A172 (cell line): ENCODE measurements at regions not wholly inside any gene's neighbourhood (a gene's known extent, or its start where the extent isn't known, plus 50 kb on each side); places are given as distances from the start of the nearest gene placed in this dataset.
"Not testable (repeated sequence)": the region's sequence is repeated elsewhere in the genome, so short reads cannot be mapped to it uniquely, and the experiment has no call there.

Source experiments
- DNase-seq: peaks from one replicate; pipeline ENCODE4 v3.0.0-alpha.2; 2015; ENCODE audit warnings: low spot score

DNA sequence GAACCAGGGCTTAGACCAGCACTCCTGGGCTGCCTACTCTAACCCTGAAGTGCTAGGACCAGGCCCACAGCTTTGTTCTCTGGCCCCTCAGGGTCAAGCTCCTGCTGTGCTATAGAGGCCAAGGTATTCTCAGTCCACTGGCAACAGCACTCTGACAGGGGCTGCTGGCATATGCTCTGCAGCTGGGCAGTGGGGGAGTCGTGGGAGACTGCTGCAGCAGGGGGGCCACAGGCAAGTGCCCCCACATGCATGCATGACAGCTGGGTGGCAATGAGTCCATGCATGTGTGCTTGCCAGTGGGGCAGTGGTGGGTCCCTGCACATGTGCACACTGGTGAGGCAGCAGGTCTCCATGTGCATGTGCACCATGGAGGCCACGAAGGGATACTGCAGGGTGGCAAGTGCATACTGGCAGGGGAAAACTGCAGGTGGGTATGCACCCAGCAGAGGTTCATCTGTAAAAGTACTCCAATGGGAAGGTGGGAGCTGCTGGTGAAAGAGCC is 364.9 kb upstream of the IRAK1BP1 start:
- DNase-seq: no peak

DNA sequence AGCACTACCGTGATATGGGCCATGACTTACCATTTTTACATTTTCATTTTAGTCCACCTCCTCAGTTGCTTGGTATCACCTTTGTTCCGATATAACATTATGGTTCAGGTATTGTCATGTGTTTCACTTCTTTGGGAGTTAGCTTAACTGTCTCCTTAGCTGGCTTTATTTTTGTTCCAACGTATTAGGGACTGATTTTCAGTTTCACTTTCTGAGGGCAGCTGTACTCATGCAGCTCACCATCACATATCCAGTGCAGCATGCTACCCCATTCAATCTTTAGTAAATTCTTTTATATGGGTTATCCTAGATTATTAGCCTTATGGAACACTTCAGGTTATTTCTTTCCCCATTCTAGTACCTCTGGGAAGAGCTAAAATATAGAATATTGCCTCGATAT is 362.2 kb upstream of the IRAK1BP1 start:
- DNase-seq: peak; percentile 11

DNA sequence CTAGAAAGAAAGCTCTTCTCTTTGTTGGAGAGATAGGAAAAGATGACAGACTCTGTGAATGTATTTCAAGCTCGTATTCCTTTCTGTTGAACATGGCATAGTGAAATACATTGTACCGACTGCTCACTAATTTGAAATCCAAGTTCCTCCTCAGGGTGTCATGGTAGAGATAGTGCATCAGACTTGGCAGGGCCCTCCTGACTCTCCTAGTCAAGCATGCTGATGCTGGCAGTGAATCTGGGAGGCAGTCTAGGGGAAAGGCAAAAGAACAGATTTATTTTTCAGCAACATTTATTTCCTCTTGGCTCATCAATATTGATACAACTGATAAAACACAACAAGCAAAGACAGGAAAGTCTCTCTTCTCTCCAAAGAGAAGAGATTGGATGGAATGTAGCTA is 356.3 kb upstream of the IRAK1BP1 start:
- DNase-seq: no peak

DNA sequence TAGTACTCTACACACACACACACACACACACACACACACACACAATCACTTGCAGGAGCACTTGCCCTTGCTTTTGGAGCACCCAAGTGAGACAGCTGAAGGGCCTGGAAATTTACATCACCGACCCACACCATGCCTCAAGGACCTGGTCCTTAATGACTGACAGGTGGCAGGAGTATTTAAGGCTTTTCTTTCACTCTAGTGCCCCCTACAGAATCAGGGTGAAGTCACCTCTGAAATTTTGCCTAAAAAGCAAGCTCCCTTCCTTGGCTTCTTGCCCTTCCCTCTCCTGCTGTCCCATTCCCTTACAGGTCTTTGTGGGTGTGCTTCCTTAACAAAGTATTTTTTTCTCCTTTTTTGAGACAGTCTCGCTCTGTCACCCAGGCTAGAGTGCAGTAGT is 353.5 kb upstream of the IRAK1BP1 start:
- DNase-seq: no peak

DNA sequence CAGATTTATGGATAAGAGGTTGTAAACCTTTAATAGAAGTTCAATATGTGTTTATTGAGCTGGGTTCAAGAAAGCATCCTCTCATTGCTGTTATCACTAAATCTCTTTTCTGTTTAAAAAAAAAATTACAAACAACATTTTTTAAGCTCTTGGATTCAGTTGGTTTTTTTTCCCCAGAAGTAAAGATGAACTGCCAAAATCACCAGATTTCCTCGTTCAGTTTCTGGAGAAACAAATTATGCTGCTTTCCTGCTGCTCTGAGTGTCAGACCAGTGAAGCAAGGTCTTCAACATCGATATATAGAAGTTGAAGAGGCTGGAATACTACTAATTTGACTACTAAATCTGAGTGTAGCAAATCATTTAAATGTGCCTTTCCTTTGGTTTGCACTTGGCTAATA is 352.1 kb upstream of the IRAK1BP1 start:
- DNase-seq: no peak

DNA sequence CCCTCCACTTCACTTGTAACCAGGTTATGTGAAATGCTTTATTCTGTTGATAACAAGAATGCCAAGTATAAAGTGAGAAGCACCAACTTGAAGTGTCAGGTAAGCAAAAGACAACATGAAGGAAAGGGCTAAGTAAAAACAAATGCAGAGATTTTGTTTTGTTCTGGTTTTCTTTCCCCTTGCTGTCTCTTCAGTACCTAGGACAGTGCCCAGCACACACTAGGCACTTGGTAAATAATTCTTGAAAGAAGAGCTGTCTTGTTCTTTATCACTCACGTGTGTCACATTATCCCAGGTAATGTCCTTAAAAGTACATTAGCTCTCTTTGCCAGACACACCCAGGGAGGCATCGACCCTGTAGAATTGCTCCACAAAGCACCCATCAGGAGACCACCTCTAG is 350.0 kb upstream of the IRAK1BP1 start:
- no peak for DNase-seq

DNA sequence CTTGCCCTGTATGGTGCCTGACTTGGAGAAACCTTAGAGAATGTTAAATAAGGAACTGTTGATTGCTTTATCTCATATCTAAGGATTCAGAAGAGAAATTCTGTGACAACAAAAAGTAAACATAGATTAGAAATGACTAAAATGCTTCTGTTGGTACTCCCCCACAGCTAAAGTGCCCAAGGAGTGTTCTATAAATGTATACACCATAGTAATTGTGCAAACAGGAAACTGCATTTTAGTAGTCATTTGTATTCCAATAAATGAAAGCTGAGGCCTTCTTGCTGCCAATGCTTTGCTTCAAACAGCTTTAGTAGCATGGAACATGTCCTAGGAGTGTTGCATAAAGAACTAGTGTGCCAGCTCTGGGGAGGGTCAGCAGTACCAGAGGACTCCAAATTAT is 343.7 kb upstream of the IRAK1BP1 start:
- no peak for DNase-seq

DNA sequence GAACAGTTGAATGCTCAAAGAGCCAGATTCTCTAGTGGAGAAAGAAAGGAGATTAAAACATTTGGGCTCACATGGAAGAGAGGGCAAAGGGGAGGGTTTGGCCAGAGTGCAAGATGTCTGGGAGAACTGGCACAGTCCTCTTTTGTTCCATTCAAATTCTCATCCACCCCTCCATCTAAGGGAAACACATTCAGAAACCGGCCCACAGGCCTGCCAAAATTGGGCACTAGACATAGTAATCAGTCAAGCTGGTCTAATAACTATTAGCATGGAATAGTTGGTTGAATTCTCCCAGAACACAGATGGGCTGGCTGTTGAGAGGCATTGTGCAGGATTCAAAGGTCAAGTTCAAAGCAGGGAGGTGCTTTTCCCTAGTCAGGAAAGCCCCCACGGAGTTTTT is 341.4 kb upstream of the IRAK1BP1 start:
- DNase-seq: no peak

DNA sequence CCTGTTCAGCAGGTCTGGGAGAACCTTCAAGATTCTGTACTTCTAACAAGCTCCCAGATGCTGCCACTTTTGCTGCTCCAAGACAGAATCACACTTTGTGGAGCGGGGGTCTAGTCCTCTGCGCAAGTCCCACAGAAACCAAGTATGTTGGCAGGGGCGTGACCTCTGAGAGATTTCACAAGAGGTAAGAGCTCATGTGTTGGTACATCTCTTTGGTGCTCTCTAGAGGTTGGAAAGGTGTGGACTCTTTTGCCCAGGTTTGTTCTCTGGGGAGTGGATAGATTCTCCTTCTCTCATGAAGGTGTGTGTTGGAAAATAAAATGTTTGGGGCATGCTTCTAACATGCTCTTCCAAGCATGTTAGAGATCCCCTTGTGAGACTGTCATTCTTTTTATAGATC is 340.9 kb upstream of the IRAK1BP1 start:
- no peak for DNase-seq

DNA sequence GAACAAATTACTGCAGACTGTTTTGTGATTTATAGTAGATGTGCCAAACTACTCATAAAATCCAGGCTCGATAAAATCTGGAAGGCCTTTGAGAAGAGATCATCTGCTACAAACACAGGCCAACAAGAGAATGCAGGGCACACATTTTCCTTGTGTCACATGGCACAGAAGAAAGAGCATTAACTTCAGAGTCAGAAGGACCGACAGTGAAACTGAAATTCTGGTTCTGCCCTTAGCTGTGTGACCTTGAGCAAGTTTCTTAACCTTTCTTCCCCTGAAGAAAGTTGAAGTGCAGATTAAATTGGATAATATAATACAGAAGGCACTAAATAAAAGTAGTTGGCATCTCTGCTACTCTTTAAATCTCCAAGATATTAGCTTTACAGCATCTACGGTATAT is 338.4 kb upstream of the IRAK1BP1 start:
- no peak for DNase-seq

DNA sequence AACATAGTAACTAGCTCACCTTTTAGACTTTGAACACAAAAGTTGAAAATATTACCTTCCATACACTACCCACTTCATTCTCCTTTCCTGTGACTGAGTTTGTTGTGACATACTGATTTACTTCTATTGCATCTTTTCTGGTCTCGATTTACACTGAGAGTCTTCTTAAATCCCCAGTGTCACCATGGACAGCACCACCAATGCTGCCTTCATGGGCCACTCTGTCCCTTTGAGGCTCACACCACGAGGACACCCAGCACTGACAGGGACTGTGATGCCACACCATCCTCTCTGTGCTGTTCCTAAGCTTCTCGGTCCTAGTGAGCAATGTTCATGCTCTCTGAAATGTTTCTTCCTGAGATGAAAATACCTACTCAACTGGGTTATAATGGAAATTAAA is 337.1 kb upstream of the IRAK1BP1 start:
- no peak for DNase-seq

DNA sequence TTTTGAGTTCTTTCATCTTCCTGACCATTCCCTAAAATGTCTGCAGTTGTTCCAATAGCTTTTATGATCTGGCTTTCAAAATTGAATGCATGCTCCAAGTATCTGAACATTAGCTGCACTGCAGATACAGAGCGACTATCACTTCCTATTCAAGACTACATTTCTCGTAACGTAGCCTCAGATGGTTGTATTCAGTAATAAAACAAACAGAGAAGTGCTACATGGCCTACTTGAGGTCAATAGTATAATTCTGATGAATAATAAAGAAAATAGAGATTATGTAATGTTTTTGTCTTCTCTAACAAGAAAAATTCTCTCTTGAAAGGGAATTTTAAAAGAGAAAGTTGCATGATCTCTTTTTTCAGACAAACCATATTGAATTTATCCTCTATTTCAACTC is 333.9 kb upstream of the IRAK1BP1 start:
- DNase-seq: no peak

DNA sequence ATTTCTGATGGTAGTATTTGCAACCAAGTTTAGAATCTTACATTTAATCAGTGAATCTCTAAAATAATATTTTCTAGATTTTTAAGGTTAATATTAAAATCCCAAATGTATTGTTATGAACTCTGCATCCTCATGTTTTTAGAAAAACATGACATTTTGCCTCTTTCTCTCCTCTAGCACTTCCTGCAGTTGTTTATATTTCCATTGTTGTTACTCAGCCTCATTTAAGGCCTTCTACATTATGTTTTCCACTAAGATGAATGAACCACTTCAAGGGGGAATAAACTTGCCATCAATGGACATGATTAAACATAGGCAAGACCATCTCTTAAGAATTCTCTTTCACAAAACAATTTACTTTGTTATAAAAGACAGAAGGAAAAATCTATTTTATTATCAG is 333.5 kb upstream of the IRAK1BP1 start:
- DNase-seq: no peak

DNA sequence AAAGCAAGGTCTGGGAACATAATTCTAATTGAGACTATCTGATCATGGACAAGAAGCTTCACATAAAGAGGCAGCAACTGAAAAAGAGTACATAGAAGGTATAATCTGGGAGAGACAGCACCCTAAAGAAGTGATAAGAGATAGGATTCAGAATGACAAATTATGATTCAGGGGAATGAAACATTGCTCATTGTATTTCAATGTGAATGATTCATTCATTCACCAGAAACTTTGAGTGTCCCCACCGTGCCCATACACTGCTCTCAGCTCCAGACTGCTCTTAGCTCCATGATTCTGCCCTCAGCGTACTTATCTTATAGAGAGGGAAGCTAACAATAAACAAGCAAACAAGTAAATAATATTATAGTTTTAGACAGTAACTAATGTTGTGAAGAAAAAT is 329.3 kb upstream of the IRAK1BP1 start:
- peak; percentile 25 for DNase-seq

DNA sequence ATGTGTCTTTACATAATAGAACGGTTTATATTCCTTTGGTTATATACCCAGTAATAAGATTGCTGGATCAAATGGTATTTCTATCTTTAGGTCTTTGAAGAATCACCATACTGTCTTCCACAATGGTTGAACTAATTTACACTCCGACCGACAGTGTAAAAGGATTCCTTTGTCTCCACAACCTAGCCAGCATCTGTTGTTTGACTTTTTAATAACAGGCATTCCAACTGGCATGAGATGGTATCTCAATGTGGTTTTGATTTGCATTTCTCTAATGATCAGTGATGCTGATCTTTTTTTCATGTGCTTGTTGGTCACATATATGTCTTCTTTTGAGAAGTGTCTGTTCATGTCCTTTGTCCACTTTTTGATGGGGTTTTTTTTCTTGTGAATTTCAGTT is 319.7 kb upstream of the IRAK1BP1 start:
- not testable (repeated sequence) for DNase-seq

DNA sequence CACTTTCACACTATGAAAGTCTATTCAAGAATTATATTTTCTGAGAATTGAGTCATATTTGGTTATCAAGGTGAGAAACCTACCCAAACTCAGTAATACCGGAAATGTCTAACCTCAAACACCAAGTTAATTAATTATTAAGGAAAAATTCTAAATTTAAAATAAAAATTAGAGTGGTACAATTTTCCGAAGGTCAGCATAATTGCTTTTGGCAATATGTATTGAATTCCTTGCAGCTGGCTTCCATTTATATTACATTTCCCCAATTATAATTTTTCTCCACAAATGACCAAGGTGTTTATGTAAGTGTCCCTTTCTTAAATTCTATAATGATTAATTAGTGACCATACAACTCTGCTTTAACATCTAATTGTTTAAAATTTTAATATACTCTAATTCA is 316.0 kb upstream of the IRAK1BP1 start:
- DNase-seq: no peak

DNA sequence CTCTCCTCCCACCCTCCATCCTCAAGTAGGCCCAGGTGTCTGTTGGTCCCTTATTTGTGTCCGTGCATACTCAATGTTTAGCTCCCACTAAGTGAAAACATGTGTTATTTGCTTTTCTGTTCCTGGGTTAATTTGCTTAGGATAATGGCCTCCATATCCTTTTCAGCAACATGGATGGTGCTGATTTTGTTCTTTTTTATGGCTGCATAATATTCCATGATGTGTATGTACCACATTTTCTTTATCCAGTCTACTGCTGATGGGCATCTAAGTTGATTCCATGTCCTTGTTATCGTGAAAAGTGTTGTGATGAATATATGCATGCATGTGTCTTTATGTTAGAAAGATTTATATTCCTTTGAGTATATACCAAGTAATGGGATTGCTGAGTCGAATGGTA is 314.9 kb upstream of the IRAK1BP1 start:
- DNase-seq: no peak

DNA sequence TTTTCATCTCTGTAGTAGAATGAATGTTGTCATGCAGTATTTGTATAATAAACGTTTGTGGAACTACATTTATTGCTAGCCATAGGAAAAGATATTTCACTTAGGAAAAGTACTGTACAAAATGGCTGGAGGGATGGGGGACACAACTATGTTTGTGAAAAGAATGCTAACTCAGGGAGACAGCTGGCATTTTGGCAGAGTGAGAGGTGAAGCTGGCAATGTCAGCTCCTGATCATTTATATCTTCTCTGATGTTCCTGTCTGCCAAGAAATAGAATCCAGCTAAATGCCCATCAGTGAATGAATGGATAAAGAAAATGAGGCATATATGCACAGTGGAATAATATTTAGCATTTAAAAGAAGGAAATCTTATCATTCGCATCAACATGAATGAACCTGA is 313.0 kb upstream of the IRAK1BP1 start:
- no peak for DNase-seq

DNA sequence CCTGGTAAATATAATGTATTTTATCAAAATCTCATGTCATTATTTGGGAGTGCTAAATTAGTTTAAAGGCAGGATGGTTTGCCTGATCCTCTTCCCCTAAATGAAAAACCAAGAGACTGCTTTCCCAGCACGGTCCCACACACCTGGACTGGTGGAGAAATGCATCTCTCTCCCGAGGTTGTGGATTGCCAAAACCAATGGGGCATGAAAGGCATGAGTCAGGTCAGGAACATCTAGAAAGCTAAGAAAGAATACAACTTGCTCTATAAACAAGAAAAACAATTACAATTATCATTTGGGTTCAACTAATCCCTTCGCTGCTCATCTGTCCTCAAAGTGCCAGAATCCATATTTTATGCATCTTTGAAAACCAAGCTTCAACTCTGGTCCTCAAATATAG is 308.3 kb upstream of the IRAK1BP1 start:
- DNase-seq: no peak

DNA sequence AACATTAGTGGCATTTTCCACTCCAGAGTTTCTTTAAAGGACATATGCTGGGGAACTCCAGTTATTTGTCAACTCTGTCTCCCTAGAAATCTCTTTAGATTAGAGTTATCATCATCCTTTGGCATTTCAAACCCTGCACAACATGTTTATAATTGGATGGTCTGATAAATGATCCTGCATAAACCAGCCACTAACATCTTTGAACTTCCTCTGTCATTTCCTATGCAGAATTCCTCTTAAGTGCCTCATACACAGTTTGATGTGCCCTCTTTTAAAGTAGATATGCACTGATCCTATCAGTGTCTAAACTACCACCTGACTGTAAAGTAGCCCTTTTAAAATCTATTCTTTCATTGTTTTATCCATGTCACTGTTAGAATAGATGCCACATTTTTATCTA is 306.3 kb upstream of the IRAK1BP1 start:
- no peak for DNase-seq

DNA sequence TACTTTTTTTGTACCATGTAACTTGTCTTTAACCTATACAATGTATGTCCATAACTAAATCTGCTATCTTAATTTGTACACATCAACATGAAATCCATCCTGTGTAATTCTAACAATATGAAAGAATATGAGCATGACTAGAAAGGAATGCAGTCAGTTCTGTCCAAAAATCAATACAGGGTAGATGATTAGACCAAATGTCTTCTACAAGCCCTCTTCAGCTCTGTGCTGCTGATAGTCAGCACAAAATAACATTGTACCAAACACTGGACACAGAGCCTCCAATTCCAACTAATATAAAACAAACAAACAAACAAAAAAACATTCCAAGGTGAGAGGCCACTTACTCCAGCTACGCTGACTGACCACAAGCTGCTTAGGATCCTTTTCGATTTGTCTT is 301.4 kb upstream of the IRAK1BP1 start:
- no peak for DNase-seq

DNA sequence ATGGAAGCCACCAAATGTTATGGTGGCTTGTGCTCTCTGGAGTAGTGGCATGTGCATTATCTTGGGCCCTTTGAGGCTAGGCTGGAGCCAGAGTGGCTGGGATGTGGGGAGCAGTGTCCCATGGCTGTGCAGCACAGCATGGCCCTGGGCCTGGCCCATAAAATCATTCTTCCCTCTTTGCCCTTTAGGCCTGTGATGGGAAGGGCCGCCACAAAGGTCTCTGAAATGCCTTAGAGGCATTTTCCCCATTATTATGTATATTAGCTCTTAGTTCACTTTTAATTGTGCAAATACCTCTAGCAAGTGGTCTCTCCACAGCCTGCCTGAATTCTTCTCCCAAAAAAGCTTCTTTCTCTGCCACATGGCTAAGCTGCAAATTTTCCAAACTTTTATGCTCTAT is 297.3 kb upstream of the IRAK1BP1 start:
- no peak for DNase-seq

DNA sequence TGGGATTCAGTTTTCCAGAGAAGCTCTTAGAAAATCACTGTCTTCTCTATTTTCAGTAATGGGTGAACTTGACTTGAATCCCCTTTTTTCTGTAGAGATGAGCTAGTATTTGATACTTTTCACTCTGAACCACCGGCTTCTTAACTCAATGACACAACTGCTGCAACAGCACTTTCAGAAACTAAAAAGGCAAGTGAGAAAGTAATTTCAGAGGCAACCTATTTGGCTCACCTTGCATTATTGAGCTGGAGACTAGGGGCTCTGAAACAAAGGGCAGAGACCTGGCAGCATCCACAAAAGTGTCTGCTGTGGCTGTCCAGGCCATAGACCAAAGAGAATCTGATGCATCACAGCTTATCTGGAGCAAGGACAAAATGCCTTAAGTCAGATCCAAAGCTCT is 289.8 kb upstream of the IRAK1BP1 start:
- no peak for DNase-seq

DNA sequence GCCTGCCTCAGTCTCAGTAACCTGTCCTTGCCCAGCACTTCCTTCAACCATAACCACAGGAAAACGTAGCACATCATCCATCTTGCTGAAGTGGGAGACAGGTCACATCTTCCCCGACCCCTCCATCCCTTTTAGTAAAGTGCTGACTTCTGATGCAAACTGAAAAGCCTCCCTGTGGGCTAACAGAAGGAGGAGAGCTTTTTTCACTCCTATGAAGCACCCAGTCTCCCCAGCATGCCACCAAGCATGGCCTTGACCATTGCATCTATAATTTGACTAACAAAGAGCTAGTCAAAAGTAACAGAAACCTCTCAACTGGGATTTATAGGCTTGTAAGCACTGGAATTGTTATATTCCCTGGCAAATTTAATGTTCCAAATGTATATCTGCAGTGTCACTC is 288.9 kb upstream of the IRAK1BP1 start:
- no peak for DNase-seq

DNA sequence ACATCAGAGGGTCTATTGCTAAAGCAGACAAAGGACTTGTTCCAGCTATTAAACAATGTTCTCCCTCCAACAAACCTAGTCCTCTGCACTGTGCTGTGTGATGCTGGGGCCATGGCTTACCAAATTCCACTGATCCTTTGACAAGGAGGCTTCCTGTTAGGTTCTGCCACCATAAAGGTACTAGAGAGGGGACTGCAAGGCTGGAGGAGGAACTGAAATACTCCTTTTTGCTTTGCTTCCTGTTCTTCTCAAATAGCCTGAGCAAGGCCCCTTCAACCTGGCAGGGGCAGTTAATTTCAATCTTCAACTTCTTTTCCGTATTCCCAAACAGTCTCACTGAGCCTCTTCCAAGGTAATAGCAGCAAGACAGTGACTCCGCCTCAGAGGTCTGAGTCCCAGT is 286.4 kb upstream of the IRAK1BP1 start:
- DNase-seq: no peak
